Stomach (tissue), 8 donors: ENCODE measurements at regions not wholly inside any gene's neighbourhood (a gene's known extent, or its start where the extent isn't known, plus 50 kb on each side); places are given as distances from the start of the nearest gene placed in this dataset.

Experiments used
- DNase-seq, 2 donors: peaks; one replicate each; pipeline versions ENCODE4 v3.0.0 to v3.0.0-alpha.2; 2013 to 2019
- H3K27ac ChIP-seq, 5 donors: fragments of 200-600 bp in 4 of 5; sonication (generic) in 4 of 5; one replicate each; pipeline ENCODE4 v1.5.1; 2013 to 2019; ENCODE audit warnings: mild to moderate bottlenecking in 1 of 5, moderate library complexity in 1 of 5
- H3K27me3 ChIP-seq, 3 donors: fragments of 200-600 bp; sonication (generic); one replicate each; pipeline ENCODE4 v1.5.1; 2017 to 2019; ENCODE audit warnings: mixed run types in 1 of 3
- H3K36me3 ChIP-seq, 4 donors: fragments of 200-600 bp; sonication (generic); 1 replicate in 3 of 4; 2 replicates in 1 of 4; pipeline ENCODE4 v1.5.1; 2016 to 2019
- H3K4me1 ChIP-seq, 4 donors: fragments of 200-600 bp; sonication (generic); one replicate each; pipeline ENCODE4 v1.5.1; 2016 to 2019
- H3K4me3 ChIP-seq, 4 donors: fragments of 200-600 bp; sonication (generic) in 3 of 4; one replicate each; pipeline ENCODE4 v1.5.1; 2016 to 2019; ENCODE audit warnings: mild to moderate bottlenecking in 1 of 4
- H3K9me3 ChIP-seq, 4 donors: fragments of 200-600 bp; sonication (generic); one replicate each; pipeline ENCODE4 v1.5.1; 2016 to 2019
- EP300 ChIP-seq: sonication (generic); formaldehyde crosslinking; IDR thresholded peaks from one replicate; pipeline ENCODE4 v1.6.1; 2017; ENCODE audit warnings: antibody characterized with exemption
- POLR2A ChIP-seq, 4 donors: fragments of 450-650 bp; IDR thresholded peaks; one replicate each; pipeline ENCODE4 v1.6.1; 2016; ENCODE audit warnings: antibody characterized with exemption in 4 of 4, control low read depth in 2 of 4, mild to moderate bottlenecking in 1 of 4, moderate library complexity in 1 of 4
- POLR2AphosphoS5 ChIP-seq, 3 donors: sonication (generic); formaldehyde crosslinking; IDR thresholded peaks; one replicate each; pipeline ENCODE4 v1.6.1; 2016; ENCODE audit warnings: antibody characterized with exemption in 3 of 3
- WGBS, 5 donors: extraction: QIAGEN DNeasy Blood & Tissue Kit in 3 of 5; methylation state at CpG; one replicate each; pipeline versions ENCODE4 v1.1.5 to v1.1.7; 2013 to 2018; 5-methylcytosine and 5-hydroxymethylcytosine counted together
- intact Hi-C: fragments of 100-400 bp; cut with DNase I; formaldehyde crosslinking; loops from one replicate; pipeline ENCODE4 v1.15.1; 2023; ENCODE audit warnings: low total_unique reads
- TF ChIP-seq, protein P1 (sequence below), 7 experiments: fragments of 450-650 bp in 4 of 7; fragments of 200-600 bp in 3 of 7; sonication (generic) in 3 of 7; IDR thresholded peaks; one replicate each; pipeline ENCODE4 v1.5.1; 2016 to 2019; ENCODE audit warnings: antibody characterized with exemption in 7 of 7, control low read depth in 2 of 7, mild to moderate bottlenecking in 1 of 7
- donor health status: healthy with polysubstance abuse.
- donor health status: Bipolar disorder and iron deficiency.
- donor health status: healthy.

DNA sequence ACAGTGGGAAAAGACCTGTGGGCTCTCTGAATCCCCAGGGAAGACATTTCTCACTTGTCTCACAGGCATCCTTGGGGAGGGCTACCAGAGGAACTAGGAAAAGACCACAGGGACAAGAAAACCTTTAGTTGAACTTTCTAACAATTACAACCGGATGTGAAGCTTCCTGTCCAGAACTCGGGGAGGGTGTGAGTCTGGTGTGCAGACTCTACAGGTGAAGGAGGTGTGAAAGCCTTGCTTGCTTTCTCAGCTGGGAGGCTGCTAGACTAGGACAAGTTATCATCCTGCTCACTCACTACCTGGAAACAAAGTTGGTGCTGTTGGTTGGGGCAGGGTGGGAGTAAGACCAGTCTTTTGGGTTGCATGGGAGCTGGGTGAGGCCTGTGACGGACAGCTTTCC is 158.5 kb upstream of the PBDC1 start:
- TF ChIP-seq, protein P1, sequence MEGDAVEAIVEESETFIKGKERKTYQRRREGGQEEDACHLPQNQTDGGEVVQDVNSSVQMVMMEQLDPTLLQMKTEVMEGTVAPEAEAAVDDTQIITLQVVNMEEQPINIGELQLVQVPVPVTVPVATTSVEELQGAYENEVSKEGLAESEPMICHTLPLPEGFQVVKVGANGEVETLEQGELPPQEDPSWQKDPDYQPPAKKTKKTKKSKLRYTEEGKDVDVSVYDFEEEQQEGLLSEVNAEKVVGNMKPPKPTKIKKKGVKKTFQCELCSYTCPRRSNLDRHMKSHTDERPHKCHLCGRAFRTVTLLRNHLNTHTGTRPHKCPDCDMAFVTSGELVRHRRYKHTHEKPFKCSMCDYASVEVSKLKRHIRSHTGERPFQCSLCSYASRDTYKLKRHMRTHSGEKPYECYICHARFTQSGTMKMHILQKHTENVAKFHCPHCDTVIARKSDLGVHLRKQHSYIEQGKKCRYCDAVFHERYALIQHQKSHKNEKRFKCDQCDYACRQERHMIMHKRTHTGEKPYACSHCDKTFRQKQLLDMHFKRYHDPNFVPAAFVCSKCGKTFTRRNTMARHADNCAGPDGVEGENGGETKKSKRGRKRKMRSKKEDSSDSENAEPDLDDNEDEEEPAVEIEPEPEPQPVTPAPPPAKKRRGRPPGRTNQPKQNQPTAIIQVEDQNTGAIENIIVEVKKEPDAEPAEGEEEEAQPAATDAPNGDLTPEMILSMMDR (IDR thresholded peaks at IDR 0.05) = no peak
- Histone ChIP-seq H3K27me3 (peaks cover 0 to 3% (median 0%) of the 10 kb centered on the region in 3 donors), H3K36me3 (no peaks in the 10 kb centered on the region), H3K27ac (no peak overlapping the region), H3K4me1 (no peaks in the 10 kb centered on the region), H3K9me3 (peaks cover 0 to 33% (median 15%) of the 10 kb centered on the region in 4 donors), H3K4me3 (no peak overlapping the region)
- no peak for DNase-seq
- 65 to 86% (median 70%) methylated on average over 3 of the region's 3 CpGs for WGBS, 5 donors
- intact Hi-C loops = no loop called here

DNA sequence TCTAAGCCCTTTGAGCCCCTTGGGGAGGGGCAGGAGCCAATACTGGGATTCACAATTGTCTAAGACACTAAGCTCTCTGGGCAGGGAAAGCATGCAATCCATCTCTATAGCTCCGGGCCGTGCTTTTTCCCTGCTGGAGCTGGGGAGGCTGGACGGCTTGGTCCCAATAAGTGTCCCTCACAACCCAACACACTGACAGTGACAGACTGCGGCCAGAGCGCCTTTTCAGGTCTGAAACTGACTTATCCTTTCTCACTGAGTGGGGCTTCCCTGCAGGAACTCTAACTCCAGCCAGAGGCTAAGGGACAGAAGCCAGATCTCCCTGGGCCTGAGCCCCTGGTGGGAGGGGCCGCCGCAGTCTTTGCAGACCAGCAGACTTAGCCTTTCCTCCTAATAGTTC is 146.6 kb upstream of the PBDC1 start:
- peaks cover 0 to 13% (median 0%) of the 10 kb centered on the region in 4 donors for H3K9me3 ChIP-seq
- H3K36me3 ChIP-seq = no peaks in the 10 kb centered on the region
- H3K27me3 ChIP-seq = no peaks in the 10 kb centered on the region
- WGBS, 5 donors = 83 to 94% (median 88%) methylated on average over 2 to 7 of the region's 7 CpGs
- no peak overlapping the region for H3K27ac ChIP-seq
- no peak for DNase-seq
- TF ChIP-seq POLR2AphosphoS5 (IDR thresholded peaks at IDR 0.05) (no peak), POLR2A (IDR thresholded peaks at IDR 0.05) (no peak), EP300 (no peak)
- TF ChIP-seq, protein P1 (IDR thresholded peaks at IDR 0.05) = no peak
- no peak overlapping the region for H3K4me3 ChIP-seq
- H3K4me1 ChIP-seq = no peaks in the 10 kb centered on the region
- intact Hi-C loops = no loop called here

DNA sequence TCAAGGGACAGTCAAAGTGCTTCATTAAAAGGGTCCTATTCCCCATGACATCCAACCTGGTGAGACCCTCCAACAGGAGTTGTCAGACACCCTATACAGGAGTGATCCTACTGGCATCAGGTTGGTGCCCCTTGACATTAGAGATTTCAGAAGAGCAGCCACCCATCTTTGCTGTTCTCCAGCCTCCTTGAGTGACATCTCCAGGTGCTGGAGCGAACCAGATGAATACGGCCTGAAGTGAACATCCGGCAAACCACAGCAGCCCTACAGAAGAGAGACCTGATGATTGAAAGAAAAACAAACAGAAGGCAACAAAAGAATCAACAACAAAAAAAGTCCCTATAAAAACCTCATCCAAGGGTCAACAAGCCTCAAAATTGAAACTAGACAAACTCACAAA is 146.1 kb upstream of the PBDC1 start:
- Histone ChIP-seq H3K4me3 (no peak overlapping the region), H3K9me3 (peaks cover 0 to 13% (median 0%) of the 10 kb centered on the region in 4 donors), H3K36me3 (no peaks in the 10 kb centered on the region), H3K4me1 (no peaks in the 10 kb centered on the region), H3K27me3 (no peaks in the 10 kb centered on the region), H3K27ac (no peak overlapping the region)
- WGBS, 5 donors = 84 to 93% (median 89%) methylated on average over 2 to 3 of the region's 3 CpGs
- intact Hi-C loops = no loop called here
- no peak for DNase-seq
- no peak for TF ChIP-seq EP300
- TF ChIP-seq POLR2AphosphoS5 (IDR thresholded peaks at IDR 0.05) = no peak
- TF ChIP-seq POLR2A (IDR thresholded peaks at IDR 0.05) = no peak
- TF ChIP-seq, protein P1 (IDR thresholded peaks at IDR 0.05) = no peak

DNA sequence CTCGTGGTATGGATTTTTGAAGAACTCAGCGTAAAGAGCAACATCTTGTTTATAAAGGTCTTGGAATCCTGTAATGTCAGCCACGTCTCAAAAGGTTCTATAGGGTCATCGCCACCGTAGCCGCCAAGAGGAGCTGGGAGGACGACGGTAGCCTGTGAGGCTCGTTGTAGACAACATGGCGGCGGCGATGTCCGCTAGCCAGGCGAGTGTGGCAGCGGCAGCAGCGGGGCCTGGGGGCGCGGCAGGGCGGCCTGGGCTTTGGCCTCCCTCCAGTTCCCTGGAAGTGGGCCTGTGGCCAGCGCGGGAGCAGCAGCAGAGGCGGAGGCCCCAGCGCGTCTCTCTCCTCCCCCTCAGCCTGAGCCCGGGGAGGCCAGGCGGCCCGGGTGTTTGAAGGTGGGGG is 143.5 kb upstream of the PBDC1 start:
- no peaks in the 10 kb centered on the region for H3K4me1 ChIP-seq
- WGBS, 5 donors = 74 to 95% (median 91%) methylated on average over 8 to 27 of the region's 27 CpGs
- no peaks in the 10 kb centered on the region for H3K27me3 ChIP-seq
- TF ChIP-seq EP300 (no peak), POLR2A (IDR thresholded peaks at IDR 0.05) (no peak), POLR2AphosphoS5 (IDR thresholded peaks at IDR 0.05) (no peak)
- TF ChIP-seq, protein P1 (IDR thresholded peaks at IDR 0.05) = no peak
- intact Hi-C loops = no loop called here
- no peak overlapping the region for H3K4me3 ChIP-seq
- H3K36me3 ChIP-seq = no peaks in the 10 kb centered on the region
- no peak for DNase-seq
- H3K9me3 ChIP-seq = peaks cover 0 to 18% (median 0%) of the 10 kb centered on the region in 4 donors
- H3K27ac ChIP-seq = no peak overlapping the region
